Osteoblast (primary cell): ENCODE measurements at regions not wholly inside any gene's neighbourhood (a gene's known extent, or its start where the extent isn't known, plus 50 kb on each side); places are given as distances from the start of the nearest gene placed in this dataset.

Source experiments
- DNase-seq: peaks from one replicate; pipeline ENCODE4 v3.0.0; 2011; ENCODE audit warnings: low spot score, mixed read lengths; ENCODE audit not compliant: insufficient read length; ENCODE audit errors: missing footprints
- H2AFZ ChIP-seq: 2 replicates; pipeline ENCODE4 v1.6.0; 2011; ENCODE audit warnings: mild to moderate bottlenecking, low read length
- H3K27ac ChIP-seq: 2 replicates; pipeline ENCODE4 v1.5.1; 2011; ENCODE audit warnings: mild to moderate bottlenecking, low read depth, low read length, moderate library complexity
- H3K27me3 ChIP-seq: 2 replicates; pipeline ENCODE4 v1.6.0; 2012; ENCODE audit warnings: mild to moderate bottlenecking, control low read depth, inconsistent platforms, low read length, moderate library complexity; ENCODE audit not compliant: insufficient read depth
- H3K36me3 ChIP-seq: 2 replicates; pipeline ENCODE4 v1.5.1; 2011; ENCODE audit warnings: mild to moderate bottlenecking, low read length, control low read depth, moderate library complexity; ENCODE audit not compliant: insufficient read depth
- H3K4me1 ChIP-seq: 2 replicates; pipeline ENCODE4 v1.5.1; 2011; ENCODE audit warnings: mild to moderate bottlenecking, low read length, control low read depth, moderate library complexity; ENCODE audit not compliant: insufficient read depth
- H3K4me2 ChIP-seq: 2 replicates; pipeline ENCODE4 v1.6.0; 2011; ENCODE audit warnings: mild to moderate bottlenecking, low read length; ENCODE audit not compliant: insufficient read depth
- H3K4me3 ChIP-seq: fragments of 200-600 bp; sonication (generic); 3 replicates; pipeline ENCODE4 v1.5.1; 2012; ENCODE audit warnings: mild to moderate bottlenecking, low read length, inconsistent platforms; ENCODE audit not compliant: insufficient read depth
- H3K79me2 ChIP-seq: 2 replicates; pipeline ENCODE4 v1.6.0; 2012; ENCODE audit warnings: mild to moderate bottlenecking, low read length, control low read depth, inconsistent platforms; ENCODE audit not compliant: insufficient read depth
- H3K9me3 ChIP-seq: 2 replicates; pipeline ENCODE4 v1.5.1; 2011; ENCODE audit warnings: low read depth, low read length, control low read depth
- H4K20me1 ChIP-seq: 2 replicates; pipeline ENCODE4 v1.6.0; 2012; ENCODE audit warnings: mild to moderate bottlenecking, low read length, control low read depth; ENCODE audit not compliant: insufficient read depth
- CTCF ChIP-seq: IDR thresholded peaks from 2 replicates; pipeline ENCODE4 v1.5.1; 2011; ENCODE audit warnings: mild to moderate bottlenecking, low read depth, low read length, moderate library complexity; ENCODE audit errors: extremely low read depth

DNA sequence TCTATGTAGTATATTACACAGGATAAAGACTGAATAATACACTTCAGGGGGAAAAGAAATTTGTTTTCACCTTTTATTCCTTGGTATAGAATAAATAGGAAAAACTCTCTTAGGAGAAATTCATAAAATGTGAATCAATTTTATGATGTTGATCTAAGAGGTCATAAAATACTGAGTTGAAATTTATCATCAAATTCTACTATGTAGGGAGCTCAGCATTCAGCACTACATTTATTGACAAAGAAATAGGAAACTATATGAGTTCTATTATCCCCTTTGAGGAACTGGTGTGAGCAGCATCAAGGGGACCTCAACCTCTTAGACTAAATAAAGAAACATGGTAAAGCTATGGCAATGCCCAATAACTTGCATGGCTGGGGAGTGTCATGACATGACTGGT lies 348.2 kb upstream of the SMIM31 start:
- Histone ChIP-seq H2AFZ (no peak overlapping the region), H3K9me3 (no peaks in the 10 kb centered on the region), H4K20me1 (no peaks in the 10 kb centered on the region), H3K27me3 (no peaks in the 10 kb centered on the region), H3K4me3 (no peak overlapping the region), H3K4me1 (no peaks in the 10 kb centered on the region), H3K4me2 (no peak overlapping the region), H3K36me3 (no peaks in the 10 kb centered on the region), H3K79me2 (no peaks in the 10 kb centered on the region), H3K27ac (no peak overlapping the region)
- no peak for TF ChIP-seq CTCF
- DNase-seq = no peak

- Histone ChIP-seq H3K4me1 (no peaks in the 10 kb centered on the region), H3K27ac (no peak overlapping the region), H3K27me3 (no peaks in the 10 kb centered on the region), H3K36me3 (no peaks in the 10 kb centered on the region), H4K20me1 (no peaks in the 10 kb centered on the region), H3K4me2 (no peak overlapping the region), H2AFZ (no peak overlapping the region), H3K9me3 (no peaks in the 10 kb centered on the region), H3K79me2 (no peaks in the 10 kb centered on the region), H3K4me3 (no peak overlapping the region)
- TF ChIP-seq CTCF = no peak
- DNase-seq = no peak
These were observed 345.1 kb upstream of the SMIM31 start for GRCh38 chr4:164408831-164409230.

DNA sequence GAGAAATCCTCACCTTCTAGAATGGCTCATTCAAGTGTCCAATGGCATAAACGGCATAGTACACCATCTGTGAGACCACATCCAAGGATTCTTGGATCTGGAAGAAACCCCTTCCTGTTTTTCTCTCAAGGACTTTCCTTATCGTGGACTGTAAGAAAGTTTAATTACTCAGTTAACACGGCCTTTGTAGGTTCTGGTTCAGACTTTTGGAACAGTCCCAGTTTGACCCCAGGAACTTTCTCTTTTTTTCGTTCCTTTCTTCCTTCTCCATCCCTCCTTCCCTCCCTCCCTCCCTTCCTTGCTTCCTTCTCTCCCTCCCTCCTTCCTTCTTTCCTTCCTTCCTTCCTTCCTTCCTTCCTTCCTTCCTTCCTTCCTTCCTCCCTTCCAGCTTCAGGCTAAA lies 343.5 kb upstream of the SMIM31 start:
- TF ChIP-seq CTCF = no peak
- no peak overlapping the region for H3K4me3 ChIP-seq
- no peaks in the 10 kb centered on the region for H3K9me3 ChIP-seq
- no peak for DNase-seq
- H4K20me1 ChIP-seq = no peaks in the 10 kb centered on the region
- no peaks in the 10 kb centered on the region for H3K4me1 ChIP-seq
- H2AFZ ChIP-seq = no peak overlapping the region
- H3K27me3 ChIP-seq = no peaks in the 10 kb centered on the region
- no peaks in the 10 kb centered on the region for H3K79me2 ChIP-seq
- H3K27ac ChIP-seq = no peak overlapping the region
- H3K36me3 ChIP-seq = no peaks in the 10 kb centered on the region
- no peak overlapping the region for H3K4me2 ChIP-seq

DNA sequence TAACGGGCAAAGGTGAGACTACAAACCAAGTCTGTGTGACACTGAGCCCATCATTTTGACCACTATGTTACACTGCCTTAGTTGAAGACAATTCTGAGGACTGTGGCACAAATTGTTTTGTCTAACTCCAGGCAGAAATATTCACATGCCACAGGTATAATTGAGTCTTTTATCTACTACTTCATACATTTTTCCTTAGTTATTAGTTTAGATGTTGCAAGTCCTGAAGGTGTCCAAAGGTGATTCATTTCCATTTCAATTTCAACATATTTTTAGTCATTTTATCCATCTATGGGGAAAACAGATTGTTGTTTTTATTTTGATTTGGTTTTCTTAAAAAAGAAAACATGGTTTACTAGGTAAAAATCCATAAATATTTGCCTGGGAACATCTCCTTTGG lies 341.7 kb upstream of the SMIM31 start:
- no peaks in the 10 kb centered on the region for H3K4me1 ChIP-seq
- no peaks in the 10 kb centered on the region for H3K9me3 ChIP-seq
- H3K79me2 ChIP-seq = no peaks in the 10 kb centered on the region
- no peak for TF ChIP-seq CTCF
- H3K4me3 ChIP-seq = no peak overlapping the region
- H3K36me3 ChIP-seq = no peaks in the 10 kb centered on the region
- DNase-seq = no peak
- H4K20me1 ChIP-seq = no peaks in the 10 kb centered on the region
- H3K4me2 ChIP-seq = no peak overlapping the region
- no peaks in the 10 kb centered on the region for H3K27me3 ChIP-seq
- H2AFZ ChIP-seq = no peak overlapping the region
- H3K27ac ChIP-seq = no peak overlapping the region
